Pancreas (tissue), 10 donors: ENCODE measurements at regions not wholly inside any gene's neighbourhood (a gene's known extent, or its start where the extent isn't known, plus 50 kb on each side); places are given as distances from the start of the nearest gene placed in this dataset.
A peak's percentile ranks its signal among the peaks of the same experiment; 100 is the strongest.

Experiments
- ATAC-seq, 4 donors: fragments of 200-7000 bp; cut with Tn5 transposase; one replicate each; pipeline versions ENCODE4 v1.8.0 to v1.9.1; 2020; ENCODE audit warnings: mild to moderate bottlenecking in 4 of 4, moderate library complexity in 4 of 4
- DNase-seq, 6 donors: peaks; one replicate each; pipeline ENCODE4 v3.0.0-alpha.2; 2020
- FAIRE-seq: peaks from 2 replicates; lab custom pipeline; 2012; peaks lifted over from hg19 to GRCh38; lab: Jason Lieb, UNC
- H3K27ac ChIP-seq, 4 donors: fragments of 200-600 bp; sonication (generic); 1 replicate in 3 of 4; 2 replicates in 1 of 4; pipeline versions ENCODE4 v1.5.0 to v1.8.0; 2020
- H3K27me3 ChIP-seq, 4 donors: fragments of 200-600 bp; one replicate each; pipeline ENCODE4 v1.8.0; 2021
- H3K36me3 ChIP-seq, 3 donors: fragments of 200-600 bp; sonication (generic) in 1 of 3; one replicate each; pipeline versions ENCODE4 v1.5.0 to v1.8.0; 2020 to 2021
- H3K4me1 ChIP-seq, 3 donors: fragments of 200-600 bp; one replicate each; pipeline ENCODE4 v1.8.0; 2021
- H3K4me3 ChIP-seq, 4 donors: fragments of 200-600 bp; sonication (generic) in 2 of 4; one replicate each; pipeline versions ENCODE4 v1.5.0 to v1.8.0; 2020 to 2021
- H3K9me3 ChIP-seq, 4 donors: fragments of 200-600 bp; one replicate each; pipeline ENCODE4 v1.8.0; 2021
- WGBS, 2 donors: extraction: QIAGEN DNeasy Blood & Tissue Kit; methylation state at CpG; one replicate each; pipeline ENCODE4 v1.1.7; 2013; 5-methylcytosine and 5-hydroxymethylcytosine counted together
- intact Hi-C, 3 donors: fragments of 100-400 bp; cut with DNase I; formaldehyde crosslinking; loops; one replicate each; pipeline versions ENCODE4 v1.11.1 to v1.14.2; 2022
- TF ChIP-seq, protein P1 (sequence below), 4 donors: fragments of 200-600 bp; sonication (generic) in 3 of 4; IDR thresholded peaks; one replicate each; pipeline versions ENCODE4 v1.5.0 to v1.8.0; 2021; ENCODE audit warnings: antibody characterized with exemption in 4 of 4
- donor health status: healthy with polysubstance abuse.
- donor health status: DM: no; HTN: no; CAD: no; lungs with moderate emphysema.
- donor health status: DM: no; HTN: no; CAD: no.
- donor health status: control.
- donor health status: control.
- donor health status: Bipolar disorder and iron deficiency.
- donor health status: DM: yes; HTN: yes; CAD: no.
- donor health status: DM: no; HTN: no; CAD: no.
- donor health status: DM: no; HTN: no; CAD: no.
- donor health status: DM: yes; HTN: yes; CAD: no.

DNA sequence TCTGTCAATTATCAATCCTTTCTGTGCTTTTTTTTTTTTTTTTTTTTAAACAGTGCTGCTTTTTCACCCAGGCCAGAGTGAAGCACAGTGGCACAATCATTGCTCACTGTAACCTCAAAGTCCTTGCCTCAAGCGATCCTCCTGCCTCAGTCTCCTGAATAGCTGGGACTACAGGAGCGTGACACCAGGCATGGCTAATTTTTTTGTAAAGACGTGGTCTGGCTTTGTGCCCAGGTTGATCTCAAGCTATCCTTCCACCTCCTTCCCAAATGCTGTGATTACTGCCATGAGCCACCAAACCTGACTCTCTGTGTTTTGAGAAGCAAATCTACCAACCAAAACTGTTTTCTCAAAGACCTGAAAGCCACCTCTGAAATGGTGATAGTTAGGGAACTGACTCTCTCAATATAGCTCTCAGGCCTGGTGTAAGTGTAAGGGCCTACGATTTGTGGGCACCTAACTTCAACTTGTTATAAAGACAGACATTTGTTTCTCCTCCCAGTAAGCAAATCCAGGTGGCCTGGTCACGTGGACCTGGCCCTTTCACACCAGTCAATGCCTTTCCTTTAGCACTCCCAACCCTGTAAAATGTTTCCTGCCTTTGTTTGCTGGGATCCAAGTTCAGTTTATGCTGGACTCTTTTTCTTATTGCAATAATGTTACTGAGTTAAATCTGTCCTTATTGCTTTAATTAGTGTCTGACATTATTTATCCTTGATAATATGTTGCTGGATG, 2015.9 kb downstream of the PCDH7 start:
- TF ChIP-seq, protein P1, sequence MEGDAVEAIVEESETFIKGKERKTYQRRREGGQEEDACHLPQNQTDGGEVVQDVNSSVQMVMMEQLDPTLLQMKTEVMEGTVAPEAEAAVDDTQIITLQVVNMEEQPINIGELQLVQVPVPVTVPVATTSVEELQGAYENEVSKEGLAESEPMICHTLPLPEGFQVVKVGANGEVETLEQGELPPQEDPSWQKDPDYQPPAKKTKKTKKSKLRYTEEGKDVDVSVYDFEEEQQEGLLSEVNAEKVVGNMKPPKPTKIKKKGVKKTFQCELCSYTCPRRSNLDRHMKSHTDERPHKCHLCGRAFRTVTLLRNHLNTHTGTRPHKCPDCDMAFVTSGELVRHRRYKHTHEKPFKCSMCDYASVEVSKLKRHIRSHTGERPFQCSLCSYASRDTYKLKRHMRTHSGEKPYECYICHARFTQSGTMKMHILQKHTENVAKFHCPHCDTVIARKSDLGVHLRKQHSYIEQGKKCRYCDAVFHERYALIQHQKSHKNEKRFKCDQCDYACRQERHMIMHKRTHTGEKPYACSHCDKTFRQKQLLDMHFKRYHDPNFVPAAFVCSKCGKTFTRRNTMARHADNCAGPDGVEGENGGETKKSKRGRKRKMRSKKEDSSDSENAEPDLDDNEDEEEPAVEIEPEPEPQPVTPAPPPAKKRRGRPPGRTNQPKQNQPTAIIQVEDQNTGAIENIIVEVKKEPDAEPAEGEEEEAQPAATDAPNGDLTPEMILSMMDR (IDR thresholded peaks at IDR 0.05): no peak
- Histone ChIP-seq H3K36me3 (no peaks in the 10 kb centered on the region), H3K4me1 (no peaks in the 10 kb centered on the region), H3K9me3 (no peaks in the 10 kb centered on the region), H3K27me3 (no peaks in the 10 kb centered on the region), H3K27ac (no peak overlapping the region), H3K4me3 (no peak overlapping the region)
- DNase-seq (no peak), FAIRE-seq (no peak), ATAC-seq (no peak)
- 61 to 75% methylated on average over 5 of the region's 5 CpGs for WGBS, 2 donors
- intact Hi-C loops: no loop called here

DNA sequence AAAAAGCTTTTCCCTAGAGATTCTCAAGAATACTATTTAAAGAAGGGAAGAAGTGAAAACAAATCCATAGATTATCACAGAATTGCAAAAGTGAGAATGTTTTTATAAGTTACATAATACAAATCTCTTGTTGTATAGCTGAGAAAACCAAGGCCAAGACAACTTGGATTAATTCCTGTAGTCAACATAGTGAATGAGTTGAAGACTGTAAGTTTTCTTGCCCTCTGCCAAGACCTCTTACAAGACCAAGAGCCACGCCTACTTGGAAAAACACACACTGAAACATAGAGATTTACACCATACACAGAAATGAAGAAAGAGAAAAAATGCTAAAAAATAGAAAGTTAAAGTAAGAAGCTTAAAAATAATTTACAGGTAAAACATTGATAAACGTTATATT, 2024.0 kb downstream of the PCDH7 start:
- no peak for FAIRE-seq

DNA sequence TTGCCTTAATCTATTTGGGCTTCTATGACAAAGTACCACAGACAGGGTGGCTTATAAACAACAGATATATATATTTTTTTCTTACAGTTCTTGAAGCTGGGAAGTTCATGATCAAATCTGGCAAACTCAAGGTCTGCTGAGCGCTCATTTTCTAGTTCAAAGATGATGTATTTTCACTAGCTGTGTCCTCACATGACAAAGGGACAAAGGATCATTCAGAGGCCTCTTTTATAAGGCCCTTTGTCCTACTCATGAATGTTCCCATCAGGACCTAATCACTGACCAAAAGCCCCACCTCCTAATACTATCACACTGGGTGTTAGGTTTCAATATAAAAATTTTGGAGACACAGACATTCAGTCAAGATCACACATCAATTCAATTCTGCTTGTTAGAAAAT, 2025.2 kb downstream of the PCDH7 start:
- intact Hi-C loops: no loop called here
- Histone ChIP-seq H3K4me1 (no peaks in the 10 kb centered on the region), H3K4me3 (no peak overlapping the region), H3K9me3 (peaks cover 0 to 4% (median 0%) of the 10 kb centered on the region in 4 donors), H3K27me3 (peaks cover 0 to 3% (median 0%) of the 10 kb centered on the region in 4 donors), H3K36me3 (no peaks in the 10 kb centered on the region), H3K27ac (no peak overlapping the region)
- FAIRE-seq (no peak), ATAC-seq (no peak), DNase-seq (no peak)
- 83 to 86% methylated on average over 1 of the region's 1 CpG for WGBS, 2 donors
- TF ChIP-seq, protein P1 (IDR thresholded peaks at IDR 0.05): no peak

More for the DNA sequence above, 2024.0 kb downstream of the PCDH7 start:
- TF ChIP-seq, protein P1 (IDR thresholded peaks at IDR 0.05): no peak
- Histone ChIP-seq H3K27ac (no peak overlapping the region), H3K36me3 (no peaks in the 10 kb centered on the region), H3K27me3 (peaks cover 0 to 3% (median 0%) of the 10 kb centered on the region in 4 donors), H3K9me3 (no peaks in the 10 kb centered on the region), H3K4me3 (no peak overlapping the region), H3K4me1 (no peaks in the 10 kb centered on the region)
- 39 to 60% methylated on average over 2 of the region's 2 CpGs for WGBS, 2 donors
- intact Hi-C loops: no loop called here
- ATAC-seq (no peak), DNase-seq (no peak)

DNA sequence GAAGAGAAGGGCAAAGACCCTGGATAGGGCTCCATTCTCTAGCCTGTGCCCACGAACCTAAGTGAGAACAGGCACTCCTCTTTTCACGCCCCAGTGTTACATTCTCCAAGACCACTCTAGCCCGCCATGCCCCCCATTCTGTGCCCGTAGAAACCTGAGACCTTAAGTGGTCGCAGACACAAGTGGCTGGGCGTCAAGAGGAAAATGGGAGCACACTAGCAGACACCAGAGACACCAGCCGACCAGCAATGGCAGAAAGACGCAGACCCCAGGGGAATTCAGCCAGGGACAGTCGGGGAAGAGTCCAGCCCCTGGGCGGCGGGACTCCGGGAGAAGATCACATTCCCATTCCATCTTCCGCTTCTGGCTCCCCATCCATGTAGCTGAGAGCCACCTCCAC, 2027.9 kb downstream of the PCDH7 start:
- Histone ChIP-seq H3K36me3 (no peaks in the 10 kb centered on the region), H3K4me3 (no peak overlapping the region), H3K27ac (no peak overlapping the region), H3K4me1 (no peaks in the 10 kb centered on the region), H3K9me3 (peaks cover 0 to 4% (median 0%) of the 10 kb centered on the region in 4 donors), H3K27me3 (no peaks in the 10 kb centered on the region)
- FAIRE-seq (no peak), ATAC-seq (no peak), DNase-seq (peak in 1 of 6 donors; percentile 20)
- 79 to 88% methylated on average over 13 of the region's 13 CpGs for WGBS, 2 donors
- intact Hi-C loops: no loop called here
- TF ChIP-seq, protein P1 (IDR thresholded peaks at IDR 0.05): no peak

DNA sequence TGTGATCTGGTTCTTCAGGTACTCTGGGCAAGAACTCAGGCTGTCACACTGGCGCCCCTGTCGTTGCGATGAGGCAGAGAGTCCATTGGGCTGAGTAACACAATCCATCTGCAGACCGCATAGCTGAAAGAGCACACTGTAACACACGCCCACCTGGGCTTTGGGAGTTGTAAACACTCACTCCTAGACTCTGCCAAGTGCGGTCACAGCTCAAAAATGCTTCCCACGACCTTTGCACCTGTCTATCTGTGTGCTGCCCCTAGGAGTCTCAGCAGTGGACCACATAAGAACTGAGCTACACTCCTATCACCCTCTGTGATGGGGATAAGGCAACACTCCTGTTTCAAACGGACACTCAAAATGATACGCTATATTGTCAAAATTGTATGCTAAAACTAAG, 2028.3 kb downstream of the PCDH7 start:
- no peaks in the 10 kb centered on the region for H3K36me3 ChIP-seq
- TF ChIP-seq, protein P1 (IDR thresholded peaks at IDR 0.05): no peak
- no peak overlapping the region for H3K4me3 ChIP-seq
- WGBS, 2 donors: 61 to 72% methylated on average over 9 of the region's 9 CpGs
- ATAC-seq: no peak
- no peak for FAIRE-seq
- no peaks in the 10 kb centered on the region for H3K27me3 ChIP-seq
- H3K27ac ChIP-seq: no peak overlapping the region
- intact Hi-C loops: no loop called here
- H3K9me3 ChIP-seq: peaks cover 0 to 4% (median 0%) of the 10 kb centered on the region in 4 donors
- DNase-seq: no peak
- no peaks in the 10 kb centered on the region for H3K4me1 ChIP-seq
